Kidney capillary endothelial cell (primary cell): ENCODE measurements at regions not wholly inside any gene's neighbourhood (a gene's known extent, or its start where the extent isn't known, plus 50 kb on each side); places are given as distances from the start of the nearest gene placed in this dataset.
"Not testable (repeated sequence)": the region's sequence is repeated elsewhere in the genome, so short reads cannot be mapped to it uniquely, and the experiment has no call there.

Experiments
- DNase-seq: peaks from one replicate; pipeline ENCODE4 v3.0.0-alpha.2; 2018; ENCODE audit warnings: low spot score

GRCh38 chr5:112534067-112534583 is 115.0 kb upstream of the EPB41L4A start:
- no peak for DNase-seq

- DNase-seq = no peak
These were observed 115.7 kb upstream of the EPB41L4A start for GRCh38 chr5:112534611-112535255.

- DNase-seq = no peak
These were observed 116.3 kb upstream of the EPB41L4A start for GRCh38 chr5:112535356-112535755.

- not testable (repeated sequence) for DNase-seq
These were observed 125.5 kb upstream of the EPB41L4A start for GRCh38 chr5:112544558-112544957.

GRCh38 chr5:112546946-112547592 is 128.0 kb upstream of the EPB41L4A start:
- DNase-seq = no peak

- peak; percentile 6 for DNase-seq
These were observed 129.3 kb upstream of the EPB41L4A start for GRCh38 chr5:112548246-112548881.

GRCh38 chr5:112549127-112549526 is 130.1 kb upstream of the EPB41L4A start:
- no peak for DNase-seq

GRCh38 chr5:112549605-112550166 is 130.6 kb upstream of the EPB41L4A start:
- no peak for DNase-seq

- DNase-seq = peak; percentile 64
These were observed 132.4 kb upstream of the EPB41L4A start for GRCh38 chr5:112551419-112552032.

- no peak for DNase-seq
These were observed 133.1 kb upstream of the EPB41L4A start for GRCh38 chr5:112552216-112552615.

GRCh38 chr5:112552791-112553190 is 133.7 kb upstream of the EPB41L4A start:
- DNase-seq = no peak

- no peak for DNase-seq
These were observed 135.3 kb upstream of the EPB41L4A start for GRCh38 chr5:112554101-112554977.

GRCh38 chr5:112555197-112555596 is 136.1 kb upstream of the EPB41L4A start:
- DNase-seq = no peak

GRCh38 chr5:112555691-112556090 is 136.6 kb upstream of the EPB41L4A start:
- no peak for DNase-seq

GRCh38 chr5:112559501-112559900 is 140.4 kb upstream of the EPB41L4A start:
- not testable (repeated sequence) for DNase-seq

- DNase-seq = no peak
These were observed 141.3 kb upstream of the EPB41L4A start for GRCh38 chr5:112560371-112560770.

- DNase-seq = no peak
These were observed 144.2 kb upstream of the EPB41L4A start for GRCh38 chr5:112563169-112563826.

GRCh38 chr5:112566251-112566650 is 147.2 kb upstream of the EPB41L4A start:
- DNase-seq = no peak

- DNase-seq = no peak
These were observed 150.5 kb upstream of the EPB41L4A start for GRCh38 chr5:112569596-112569995.

- no peak for DNase-seq
These were observed 151.8 kb upstream of the EPB41L4A start for GRCh38 chr5:112570708-112571444.
